Activated CD8-positive, alpha-beta memory T cell treated with anti-CD3 and anti-CD28 coated beads for 24 hours (primary cell): ENCODE measurements at regions not wholly inside any gene's neighbourhood (a gene's known extent, or its start where the extent isn't known, plus 50 kb on each side); places are given as distances from the start of the nearest gene placed in this dataset.
"Not testable (repeated sequence)": the region's sequence is repeated elsewhere in the genome, so short reads cannot be mapped to it uniquely, and the experiment has no call there.

ENCODE experiments used
- DNase-seq: peaks from one replicate; pipeline ENCODE4 v3.0.0-alpha.2; 2020

DNA sequence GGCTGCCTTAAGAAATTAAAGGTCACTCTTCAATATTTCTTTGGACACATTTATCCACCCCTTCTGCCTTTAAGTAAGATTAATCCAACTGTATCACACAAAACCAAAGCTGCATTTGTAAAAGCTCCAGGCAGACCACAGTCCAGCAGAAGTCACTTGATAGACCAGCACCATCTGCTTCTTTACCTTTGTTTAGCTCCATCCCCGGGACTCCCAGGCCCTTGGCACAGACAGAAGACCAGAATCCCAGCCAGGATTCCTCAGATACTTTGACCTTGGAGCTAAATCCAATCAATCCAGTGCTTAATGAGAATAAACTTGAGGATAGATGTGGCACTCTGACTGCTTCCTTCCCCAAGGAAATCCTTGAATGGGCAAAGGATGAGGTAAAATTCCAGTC is 333.1 kb upstream of the RASGEF1B start:
- DNase-seq, result no peak

DNA sequence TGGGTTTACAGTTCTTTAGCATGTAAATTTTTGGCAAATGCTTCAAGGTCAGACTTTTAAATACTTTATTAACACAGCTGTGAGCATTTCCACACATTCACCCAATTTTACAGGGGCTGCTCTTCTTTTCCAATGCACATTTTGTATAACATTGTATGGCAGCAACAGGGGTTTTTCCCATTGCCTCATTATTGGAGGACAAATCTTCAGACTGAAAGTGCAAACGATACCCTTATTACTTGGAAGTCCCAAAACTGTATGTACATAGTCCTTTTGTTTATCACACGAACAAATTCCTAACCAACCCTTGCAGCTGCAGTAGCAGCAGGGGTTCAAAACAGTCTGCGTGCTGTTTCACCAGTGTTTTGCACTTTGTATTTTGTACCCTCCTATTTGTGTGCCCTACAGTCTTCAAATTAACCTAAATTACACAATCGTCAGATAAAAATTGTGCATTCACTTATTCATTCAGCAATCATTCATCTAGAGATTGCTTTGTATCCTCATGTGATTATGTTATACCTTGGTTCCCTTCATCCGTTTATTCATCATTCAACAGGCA is 330.7 kb upstream of the RASGEF1B start:
- no peak for DNase-seq

DNA sequence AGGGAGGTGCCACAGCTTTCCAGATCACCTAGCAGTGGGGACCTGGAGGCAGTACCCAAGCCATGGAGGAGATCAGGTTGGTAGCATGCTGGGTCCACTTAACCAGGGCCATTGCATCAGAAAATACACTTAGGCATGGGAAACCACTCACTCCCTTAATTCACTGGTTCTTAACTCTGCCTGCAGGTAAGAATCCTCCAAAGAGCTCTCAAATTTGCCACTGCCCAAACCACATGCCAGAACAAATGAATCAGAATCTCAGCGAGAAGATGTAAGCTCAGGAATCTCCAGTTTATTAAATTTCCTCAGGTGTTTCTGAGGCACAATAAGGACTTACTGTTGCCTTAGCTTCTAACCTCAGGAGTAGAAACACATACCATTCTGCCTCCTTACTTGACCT is 327.7 kb upstream of the RASGEF1B start:
- no peak for DNase-seq

DNA sequence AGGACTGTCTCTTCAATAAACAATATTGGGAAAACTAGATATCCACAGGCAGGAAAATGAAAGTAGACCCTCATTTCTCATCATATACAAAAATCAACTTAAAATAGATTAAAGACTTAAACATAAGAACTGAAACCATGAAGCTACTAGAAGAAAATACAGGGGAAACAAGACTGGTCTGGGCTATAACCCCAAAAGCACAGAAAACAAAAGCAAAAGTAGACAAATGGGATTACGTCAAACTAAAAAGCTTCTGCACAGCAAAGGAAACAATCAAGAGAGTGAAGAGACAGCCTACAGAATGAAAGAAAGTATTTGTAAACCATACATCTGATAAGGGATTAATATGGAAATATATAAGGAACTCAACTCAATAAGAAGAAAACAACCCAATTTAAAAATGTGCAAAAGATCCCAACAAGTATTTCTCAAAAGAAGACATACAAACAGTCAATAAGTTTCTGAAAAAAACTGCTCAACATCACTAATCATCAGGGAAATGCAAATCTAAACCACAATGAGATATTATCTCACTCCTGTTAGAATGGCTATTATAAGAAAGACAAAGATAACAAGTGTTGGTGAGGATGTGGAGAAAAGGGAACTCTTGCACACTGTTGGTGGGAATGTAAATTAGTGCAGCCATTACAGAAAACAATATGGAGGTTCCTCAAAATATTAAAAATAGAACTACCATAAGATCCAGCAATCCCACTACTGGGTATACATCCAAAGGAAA is 325.3 kb upstream of the RASGEF1B start:
- no peak for DNase-seq

DNA sequence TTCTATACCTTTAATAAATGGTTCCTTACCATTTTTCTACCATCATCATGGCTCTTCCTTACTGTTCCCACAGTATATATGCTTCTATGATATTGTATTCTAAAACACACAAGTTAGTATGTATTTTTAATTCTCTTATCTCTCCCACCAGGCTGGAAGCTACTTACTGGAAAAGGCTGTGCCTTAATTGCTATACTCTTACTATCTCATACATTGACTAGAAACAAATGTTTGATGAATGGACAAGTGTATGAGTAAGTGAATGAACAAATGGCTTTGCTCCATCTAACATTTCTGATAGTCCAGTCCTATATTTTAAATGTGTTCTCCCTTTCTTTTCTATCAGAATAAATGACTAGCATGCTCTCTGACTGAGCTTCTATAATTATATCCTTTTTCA is 320.8 kb upstream of the RASGEF1B start:
- DNase-seq, result no peak

DNA sequence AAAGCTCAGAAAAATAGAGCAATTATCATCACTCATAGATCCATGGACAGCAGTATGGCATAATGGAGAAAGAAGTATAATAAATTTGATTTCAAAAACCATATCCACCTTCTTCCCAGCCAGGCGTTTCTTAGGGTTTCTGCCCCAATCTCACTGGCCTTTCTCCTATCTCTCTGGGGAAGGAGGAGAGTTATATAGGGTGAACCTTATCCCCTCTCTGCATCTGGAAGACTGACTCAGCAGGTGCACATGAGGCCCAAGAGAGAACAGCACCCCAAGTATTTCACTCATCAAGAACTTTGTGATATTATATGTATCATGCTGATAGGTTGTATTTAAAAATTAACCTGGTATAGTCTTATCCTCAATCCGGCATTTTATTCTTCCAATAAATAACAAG is 318.8 kb upstream of the RASGEF1B start:
- DNase-seq, result no peak

DNA sequence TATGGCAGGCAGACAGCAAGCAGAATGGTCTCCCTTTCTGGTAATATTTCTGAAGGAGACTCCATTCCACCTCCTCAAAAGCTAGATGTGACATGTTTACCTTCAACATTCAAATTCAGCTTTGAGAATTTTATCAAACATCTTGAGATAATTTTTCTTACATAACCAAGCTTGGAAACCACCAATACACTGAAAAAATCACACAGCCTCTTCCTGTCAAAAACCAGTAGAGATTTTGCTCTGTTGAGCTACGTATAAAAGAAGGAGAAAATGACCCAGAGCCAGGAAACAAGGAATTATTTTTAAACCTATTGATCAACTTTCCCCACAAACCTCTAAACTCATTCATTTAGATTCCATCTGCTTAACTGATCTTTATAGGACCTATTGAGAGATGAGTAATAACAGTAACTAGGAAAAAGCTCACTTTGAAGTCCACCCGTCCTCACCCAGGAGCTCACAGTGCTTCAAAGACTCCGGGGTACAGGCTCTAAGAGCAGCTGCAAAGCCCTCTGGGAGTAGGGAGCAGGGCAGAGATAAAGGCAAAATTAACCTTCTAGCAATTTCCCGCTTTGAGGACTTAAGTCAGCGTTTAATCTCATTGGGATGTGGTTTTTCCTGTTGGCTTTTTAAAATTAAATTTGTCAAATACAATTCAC is 318.2 kb upstream of the RASGEF1B start:
- no peak for DNase-seq

DNA sequence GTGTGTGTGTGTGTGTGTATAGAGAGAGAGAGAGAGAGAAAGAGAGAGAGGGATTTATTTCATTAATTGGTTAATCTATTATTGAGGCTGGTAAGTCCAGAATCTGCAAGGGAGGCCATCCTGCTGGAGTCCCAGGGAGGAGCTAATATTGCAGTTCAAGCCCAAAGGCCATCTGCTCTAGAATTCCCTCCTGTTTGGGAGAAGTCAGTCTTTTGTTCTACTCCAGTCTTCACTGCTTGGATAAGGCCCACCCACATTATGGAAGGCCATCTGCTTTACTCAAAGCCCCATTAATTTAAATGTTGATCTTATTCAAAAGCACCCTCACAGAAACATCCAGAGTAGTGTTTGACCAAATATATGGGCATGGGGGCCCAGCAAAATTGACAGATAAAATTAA is 317.5 kb upstream of the RASGEF1B start:
- DNase-seq, result no peak

DNA sequence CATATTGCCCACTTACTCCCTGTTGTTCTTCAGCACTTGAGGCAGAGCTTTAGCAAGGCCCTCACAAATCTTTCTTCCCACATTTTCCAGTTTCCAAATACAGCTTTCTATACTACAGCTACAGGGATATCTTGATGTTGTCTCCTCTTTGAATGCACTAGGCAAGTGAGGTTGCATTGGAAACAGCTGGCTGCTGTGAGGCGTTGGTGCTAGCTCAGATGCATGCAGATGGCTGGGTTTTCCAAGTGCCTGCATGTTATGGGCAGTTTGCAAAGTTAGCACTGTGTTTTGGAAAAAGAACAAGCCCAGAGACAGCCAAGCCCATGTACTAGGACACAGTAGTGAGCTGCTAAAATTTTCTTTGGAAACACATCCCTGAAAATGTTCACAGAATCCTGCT is 315.1 kb upstream of the RASGEF1B start:
- DNase-seq, result no peak

DNA sequence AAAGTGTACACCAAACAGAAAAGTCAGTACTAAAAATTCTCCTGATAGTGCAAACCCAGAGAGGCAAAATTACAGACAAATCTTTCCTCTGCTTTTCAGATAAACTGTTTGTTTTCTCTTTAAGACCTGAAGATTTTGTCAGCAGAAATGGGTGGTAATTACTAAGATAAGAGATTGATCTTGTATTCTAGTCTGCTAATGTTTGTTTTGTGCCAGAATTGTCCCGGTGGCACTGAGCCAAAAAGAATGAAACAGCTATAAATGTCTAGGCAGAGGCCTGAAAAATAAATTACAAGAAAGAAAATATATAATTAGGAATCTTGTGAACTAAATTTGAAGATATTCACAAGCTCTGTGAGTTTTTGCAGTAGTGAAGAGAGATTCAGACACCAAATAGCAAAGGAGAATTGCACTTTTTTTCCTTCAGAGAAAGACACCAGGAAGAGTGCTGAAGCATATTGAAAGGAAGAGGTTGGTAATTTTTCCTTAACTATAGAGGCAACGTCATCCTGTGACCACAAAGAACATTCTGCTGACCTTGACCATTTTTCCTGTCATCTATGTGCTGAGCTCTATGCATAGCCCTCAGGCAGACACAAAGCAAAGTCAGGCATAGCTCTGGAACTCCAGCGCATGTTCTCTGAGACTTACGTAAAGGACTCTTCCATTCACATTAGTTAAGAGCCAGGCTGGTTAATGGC is 314.5 kb upstream of the RASGEF1B start:
- DNase-seq, result no peak

DNA sequence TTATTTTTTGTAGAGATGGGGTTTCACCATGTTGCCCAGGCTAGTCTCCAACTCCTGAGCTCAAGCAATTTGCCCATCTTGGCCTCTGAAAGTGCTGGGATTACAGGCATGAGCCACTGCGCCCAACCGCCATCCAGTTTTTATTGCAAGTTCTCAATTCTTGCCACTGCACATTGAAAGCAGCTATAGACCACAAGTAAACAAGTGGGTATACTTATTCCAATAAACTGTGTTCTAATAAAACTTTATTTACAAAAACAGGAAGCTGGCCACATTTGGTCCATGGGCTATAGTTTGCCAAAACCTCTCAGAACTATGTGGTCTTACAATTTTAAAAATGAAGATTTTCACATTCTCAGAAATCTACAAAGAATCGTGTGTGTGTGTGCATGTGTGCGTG is 313.6 kb upstream of the RASGEF1B start:
- DNase-seq, result no peak

DNA sequence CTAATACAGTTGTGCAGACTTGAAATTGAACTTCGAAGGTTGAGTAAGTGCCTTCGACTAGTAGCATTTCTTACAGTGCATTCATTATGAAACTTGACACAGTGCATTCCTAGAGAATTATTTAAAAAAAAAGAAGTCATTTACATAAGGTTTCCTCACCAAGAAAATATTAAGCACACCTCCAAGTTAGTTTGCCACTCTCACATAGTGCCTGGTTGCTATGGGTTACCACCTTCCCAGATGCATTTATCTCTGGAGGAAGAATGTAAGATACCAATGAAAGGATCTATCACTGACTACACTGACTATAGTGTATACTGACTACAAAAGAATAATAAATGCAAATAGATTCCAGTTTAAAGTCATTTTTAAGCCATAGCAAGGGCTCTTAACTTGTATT is 311.9 kb upstream of the RASGEF1B start:
- no peak for DNase-seq

DNA sequence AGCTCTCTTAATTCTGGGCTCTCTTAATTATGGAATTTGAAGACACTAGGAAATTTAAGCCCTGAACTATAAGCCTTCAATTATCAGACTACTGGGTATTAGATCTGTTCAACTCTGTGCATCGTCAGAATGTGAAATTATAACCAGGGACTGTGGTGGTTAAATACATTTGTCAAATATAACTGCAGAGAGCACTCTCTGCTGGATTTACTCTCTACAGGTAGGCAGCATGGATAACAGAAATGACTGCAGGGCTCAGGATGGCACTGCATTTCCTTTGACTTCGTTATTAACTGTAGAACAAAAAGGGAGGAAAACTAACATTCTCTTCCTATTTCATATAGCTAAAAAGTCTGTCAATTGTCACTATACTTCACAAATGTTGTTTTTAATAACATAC is 310.1 kb upstream of the RASGEF1B start:
- DNase-seq, result no peak

DNA sequence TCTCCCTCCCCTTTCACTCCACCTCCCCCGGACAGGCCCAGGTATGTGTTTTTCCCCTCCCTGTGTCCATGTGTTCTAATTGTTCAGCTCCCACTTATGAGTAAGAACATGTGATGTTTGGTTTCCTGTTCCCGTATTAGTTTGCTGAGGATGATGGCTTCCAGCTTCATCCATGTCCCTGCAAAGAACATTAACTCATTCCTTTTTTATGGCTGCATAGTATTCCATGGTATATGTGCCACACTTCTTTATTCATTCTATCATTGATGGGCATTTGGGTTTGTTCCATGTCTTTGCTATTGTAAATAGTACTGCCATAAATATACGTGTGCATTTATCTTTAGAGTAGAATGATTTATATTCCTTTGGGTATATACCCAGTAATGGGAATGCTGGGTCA is 306.0 kb upstream of the RASGEF1B start:
- DNase-seq, result not testable (repeated sequence)

DNA sequence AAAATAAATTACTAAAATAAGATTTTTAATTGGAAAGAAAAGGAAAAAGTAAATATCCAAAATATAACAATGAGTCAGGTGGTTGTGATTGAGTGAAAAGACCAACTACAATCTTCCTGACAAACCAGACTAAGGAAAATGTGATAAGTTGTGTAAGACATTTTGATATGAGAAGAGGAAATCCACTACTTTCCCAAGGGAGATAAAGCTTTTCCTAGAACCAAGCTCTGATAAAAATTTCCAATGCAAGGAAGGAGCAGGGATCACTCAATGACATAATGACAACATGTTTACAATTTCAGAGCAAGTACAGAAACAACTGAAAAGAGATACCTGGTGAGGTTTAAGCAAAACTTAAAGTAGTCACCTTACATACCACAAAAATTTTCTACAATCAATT is 305.1 kb upstream of the RASGEF1B start:
- DNase-seq, result no peak

DNA sequence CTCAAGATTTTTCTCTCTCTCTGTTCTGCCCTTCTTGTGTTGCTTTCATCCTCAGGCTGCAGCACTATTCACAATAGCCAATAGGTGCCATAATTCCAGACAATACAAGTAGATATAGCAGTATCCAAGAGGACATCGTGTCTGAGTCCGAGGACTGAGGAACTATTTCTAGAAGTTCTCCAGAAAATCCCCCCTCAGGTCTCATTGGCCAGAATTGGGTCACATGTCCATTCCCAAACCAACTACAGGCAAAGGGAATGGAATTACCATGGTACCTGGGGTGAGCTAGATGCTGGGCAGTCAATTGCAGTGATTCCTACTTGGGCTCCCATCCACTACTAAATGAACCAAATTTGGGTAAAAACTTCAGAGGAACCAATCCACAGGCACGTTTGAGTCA is 301.9 kb upstream of the RASGEF1B start:
- no peak for DNase-seq

DNA sequence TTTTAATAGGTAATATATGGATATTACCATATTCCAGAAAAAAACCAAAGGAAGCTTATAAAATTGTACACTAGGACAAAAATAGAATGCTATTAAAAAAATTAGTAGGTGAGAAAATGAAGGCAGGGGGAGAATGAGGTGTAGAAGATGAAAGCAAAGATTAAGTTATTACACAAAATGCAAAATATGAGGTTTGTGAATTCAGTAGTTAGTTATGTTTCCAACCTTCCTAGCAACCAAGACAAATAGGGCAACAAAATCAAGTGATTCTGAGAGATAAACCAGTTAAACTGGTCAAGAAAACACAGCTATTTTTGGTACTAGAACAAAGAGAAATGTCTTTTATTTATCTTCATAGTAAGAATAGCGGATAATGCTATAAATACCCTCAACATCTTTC is 300.0 kb upstream of the RASGEF1B start:
- no peak for DNase-seq

DNA sequence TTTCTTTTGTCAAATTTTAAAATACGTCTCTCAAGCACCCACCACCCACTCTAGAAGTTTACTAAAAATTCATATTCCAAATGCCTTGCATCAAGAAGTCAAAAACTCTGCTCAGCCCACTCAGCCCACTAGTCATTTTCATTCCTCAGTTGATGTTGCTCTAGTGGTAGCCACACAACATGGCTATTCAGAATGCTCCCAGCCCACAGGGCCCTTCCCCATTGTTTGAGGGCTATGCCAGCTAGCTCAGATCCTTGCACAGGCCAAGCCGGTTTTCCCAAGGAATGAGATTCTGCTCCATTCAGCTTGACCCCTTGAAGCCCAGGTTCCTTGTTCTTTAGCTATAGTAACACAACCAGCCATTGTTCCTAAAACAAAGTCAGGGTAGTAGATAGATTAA is 297.5 kb upstream of the RASGEF1B start:
- DNase-seq, result no peak

DNA sequence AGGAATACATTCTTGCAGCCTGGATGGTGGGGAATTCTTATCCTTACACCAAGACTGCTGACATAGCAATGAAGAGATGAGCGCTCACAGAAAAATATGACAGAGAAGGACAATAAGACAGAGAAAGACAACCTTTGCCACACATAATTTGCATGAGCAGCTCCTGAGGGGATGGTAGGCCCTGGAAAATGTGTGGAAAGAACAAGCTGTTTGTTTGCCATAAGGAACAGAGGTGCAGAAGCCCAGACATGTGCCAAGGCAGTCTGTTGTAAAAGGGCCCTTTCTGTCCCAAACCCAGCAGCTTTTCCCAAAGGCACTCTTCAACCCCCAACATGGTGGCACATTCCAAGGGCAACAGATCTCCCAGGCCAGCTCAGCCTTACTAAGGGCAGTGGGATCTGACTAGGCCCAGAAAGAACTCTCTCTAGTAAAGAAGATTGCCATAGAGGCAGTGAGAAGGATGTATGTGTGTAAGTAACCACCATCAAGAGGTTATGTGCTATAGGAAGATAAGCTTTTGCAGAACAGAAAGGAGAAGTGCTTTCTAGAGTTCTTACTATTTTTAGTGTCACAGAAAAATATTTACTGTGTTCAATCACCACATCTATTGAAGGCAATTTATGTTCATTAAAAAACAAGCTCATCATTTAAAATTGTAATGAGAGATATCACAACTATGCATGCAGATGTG is 287.0 kb upstream of the RASGEF1B start:
- no peak for DNase-seq

DNA sequence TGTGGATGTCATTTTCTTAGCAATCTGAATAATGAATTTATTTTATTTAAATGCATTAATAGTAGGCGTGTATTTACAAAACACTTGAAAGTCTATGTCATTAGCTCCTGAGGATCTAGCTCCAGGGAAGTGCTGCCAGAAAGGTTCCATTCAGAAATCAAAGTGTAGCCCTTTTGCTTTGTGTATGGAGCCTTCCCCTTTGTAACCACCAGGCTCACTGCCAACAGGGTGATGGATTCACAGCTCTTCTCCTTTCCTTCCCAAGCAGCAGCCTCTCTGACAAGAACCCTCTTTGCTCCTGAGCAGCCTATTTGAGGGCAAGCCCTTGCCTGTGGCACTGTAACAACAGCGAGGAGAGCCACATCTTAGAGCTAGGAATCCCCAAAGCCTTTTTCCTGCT is 286.0 kb upstream of the RASGEF1B start:
- no peak for DNase-seq

DNA sequence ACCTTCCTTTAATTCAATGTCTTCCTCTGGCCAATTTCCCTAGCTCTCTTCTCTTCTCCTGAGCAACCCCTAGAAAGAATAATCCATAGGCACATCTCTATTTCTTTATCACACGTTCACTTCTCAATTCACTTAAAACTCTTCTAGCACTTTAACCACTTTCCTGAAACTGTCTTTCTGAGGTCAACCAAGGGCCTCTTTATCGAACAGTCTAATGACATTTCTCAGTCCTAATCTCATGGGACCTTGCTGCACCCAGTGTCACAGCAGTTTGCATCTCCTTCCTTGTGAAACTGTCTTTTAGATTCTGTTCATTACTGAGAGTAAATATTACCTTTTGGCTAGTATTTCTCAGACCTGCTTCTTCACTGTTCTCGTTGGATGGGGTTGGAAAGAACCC is 285.3 kb upstream of the RASGEF1B start:
- DNase-seq, result no peak

DNA sequence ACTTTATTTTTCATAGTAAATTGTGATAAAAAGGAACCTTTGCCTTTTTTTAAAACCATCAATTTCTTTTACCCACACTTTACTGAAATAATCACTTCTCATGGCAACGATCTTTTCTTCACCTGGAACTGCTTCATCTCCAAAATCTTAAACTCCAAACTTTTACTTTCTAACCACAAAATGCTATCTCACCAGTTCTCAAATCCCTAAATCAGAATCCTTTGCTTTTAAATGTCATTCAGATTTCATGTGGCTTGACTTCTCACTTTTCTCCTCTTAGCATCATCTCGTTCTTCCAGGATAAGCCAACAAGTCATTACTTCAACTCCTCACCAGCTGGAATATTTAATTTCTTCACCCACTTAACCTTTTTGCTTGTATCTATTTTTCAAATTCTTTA is 284.3 kb upstream of the RASGEF1B start:
- no peak for DNase-seq

DNA sequence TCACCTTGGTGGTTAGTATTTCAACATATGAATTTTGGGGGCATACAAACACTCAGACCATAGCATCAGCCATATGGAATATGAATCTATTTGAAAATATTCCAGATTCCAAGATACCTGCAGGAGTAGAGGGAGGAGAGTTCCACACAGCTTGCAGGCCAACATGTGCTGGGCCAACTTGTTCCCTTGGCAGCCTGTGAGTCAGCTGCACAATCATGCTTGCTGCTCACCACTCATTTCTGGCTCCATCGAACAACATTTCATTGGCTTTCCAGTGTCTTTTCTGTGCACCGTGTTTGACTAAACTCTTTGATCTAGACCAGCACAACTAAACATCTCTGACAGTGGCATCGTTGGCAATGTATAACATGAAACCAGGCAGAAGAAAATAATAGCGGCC is 282.5 kb upstream of the RASGEF1B start:
- DNase-seq, result no peak
